ES-I3 (cell line): ENCODE measurements at regions not wholly inside any gene's neighbourhood (a gene's known extent, or its start where the extent isn't known, plus 50 kb on each side); places are given as distances from the start of the nearest gene placed in this dataset.

ENCODE experiments used
- H3K36me3 ChIP-seq: 2 replicates; pipeline ENCODE4 v1.6.1; 2013; ENCODE audit warnings: mild to moderate bottlenecking, low read length, control low read depth, moderate library complexity; ENCODE audit not compliant: insufficient read depth
- H3K4me1 ChIP-seq: 2 replicates; pipeline ENCODE4 v1.6.1; 2013; ENCODE audit warnings: mild to moderate bottlenecking, control low read depth, low read length; ENCODE audit not compliant: insufficient read depth
- H3K9ac ChIP-seq: 2 replicates; pipeline ENCODE4 v1.6.1; 2013; ENCODE audit warnings: low read depth, mild to moderate bottlenecking, low read length, moderate library complexity
- H3K9me3 ChIP-seq: 2 replicates; pipeline ENCODE4 v1.6.1; 2013; ENCODE audit warnings: mild to moderate bottlenecking, low read length, moderate library complexity; ENCODE audit not compliant: control insufficient read depth, insufficient read depth

DNA sequence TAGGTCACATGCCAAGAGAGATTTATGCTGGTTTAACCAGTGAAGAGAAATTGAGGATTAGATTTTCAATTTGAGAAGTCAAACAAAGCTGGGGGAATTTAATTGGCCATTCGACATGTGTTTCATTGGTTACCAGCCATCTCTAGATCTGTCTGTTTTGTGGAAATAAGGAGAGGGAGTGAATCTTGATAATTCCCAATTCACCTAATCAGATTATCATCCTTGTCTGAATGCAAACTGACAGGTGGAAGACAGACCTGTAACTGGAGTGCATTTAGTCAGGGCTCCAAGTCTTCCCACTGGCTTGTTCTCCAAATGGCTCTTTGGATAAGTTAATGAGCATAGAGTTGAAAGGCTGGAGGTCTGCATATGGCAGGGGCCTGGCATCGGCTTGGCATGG, 1049.3 kb downstream of the NTRK3 start:
- Histone ChIP-seq H3K36me3 (no peaks in the 10 kb centered on the region), H3K9me3 (no peaks in the 10 kb centered on the region), H3K4me1 (no peaks in the 10 kb centered on the region), H3K9ac (no peak overlapping the region)

GRCh38 chr15:87201986-87202385, 1054.6 kb downstream of the NTRK3 start:
- Histone ChIP-seq H3K9me3 (no peaks in the 10 kb centered on the region), H3K36me3 (no peaks in the 10 kb centered on the region), H3K4me1 (peaks cover 4% of the 10 kb centered on the region; the same call in 1 of the 2 replicates), H3K9ac (no peak overlapping the region)

GRCh38 chr15:87200149-87200548, 1056.4 kb downstream of the NTRK3 start:
- Histone ChIP-seq H3K9me3 (no peaks in the 10 kb centered on the region), H3K9ac (no peak overlapping the region), H3K4me1 (peaks cover 4% of the 10 kb centered on the region; the same call in 1 of the 2 replicates)

DNA sequence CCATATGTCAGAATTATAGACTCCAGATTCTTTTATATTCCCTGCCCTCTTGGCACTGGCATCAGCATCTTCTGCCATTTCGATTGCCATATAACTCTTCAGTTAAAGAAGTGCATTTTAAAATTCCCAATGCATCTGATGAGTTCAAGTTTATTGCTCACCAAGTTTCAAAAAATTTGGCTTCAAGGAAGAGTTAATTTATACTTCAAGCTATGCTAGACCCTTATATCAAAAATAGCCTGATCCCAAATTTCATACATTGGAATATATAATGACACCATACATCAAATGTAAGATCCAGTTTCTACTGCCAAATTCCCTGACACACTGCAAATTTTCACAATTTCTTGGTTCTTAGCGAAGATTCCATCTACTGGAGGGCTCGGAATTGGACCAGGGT, 1058.6 kb downstream of the NTRK3 start:
- no peak overlapping the region for H3K9ac ChIP-seq
- no peaks in the 10 kb centered on the region for H3K36me3 ChIP-seq
- peaks cover 4% of the 10 kb centered on the region; the same call in 1 of the 2 replicates for H3K4me1 ChIP-seq
- no peaks in the 10 kb centered on the region for H3K9me3 ChIP-seq

More at GRCh38 chr15:87200149-87200548, 1056.4 kb downstream of the NTRK3 start:
- no peaks in the 10 kb centered on the region for H3K36me3 ChIP-seq

- H3K9me3 ChIP-seq, result no peaks in the 10 kb centered on the region
- no peaks in the 10 kb centered on the region for H3K36me3 ChIP-seq
- H3K9ac ChIP-seq, result no peak overlapping the region
- H3K4me1 ChIP-seq, result peaks cover 4% of the 10 kb centered on the region; the same call in 1 of the 2 replicates
Measured at GRCh38 chr15:87196498-87196897, 1060.0 kb downstream of the NTRK3 start.

DNA sequence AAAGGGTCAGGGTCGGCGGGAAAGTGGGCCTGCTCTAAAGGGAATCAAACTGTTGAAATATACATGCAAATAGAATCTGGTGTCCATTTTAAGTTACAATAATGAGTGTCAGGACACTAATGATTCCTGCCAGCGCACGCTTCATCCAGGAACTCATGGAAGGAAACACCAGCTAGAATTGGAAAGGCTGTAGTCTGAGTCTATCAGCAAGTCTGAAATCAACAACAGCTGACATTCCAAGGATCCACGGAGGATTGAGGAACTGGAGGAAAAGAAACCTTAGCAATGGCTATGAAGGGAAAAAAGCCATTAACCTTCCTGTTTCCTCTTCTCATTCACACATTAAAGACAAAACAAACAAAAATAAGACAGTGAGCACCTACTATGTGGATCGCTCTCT, 1063.1 kb downstream of the NTRK3 start:
- Histone ChIP-seq H3K9me3 (no peaks in the 10 kb centered on the region), H3K36me3 (no peaks in the 10 kb centered on the region), H3K4me1 (no peaks in the 10 kb centered on the region), H3K9ac (no peak overlapping the region)

DNA sequence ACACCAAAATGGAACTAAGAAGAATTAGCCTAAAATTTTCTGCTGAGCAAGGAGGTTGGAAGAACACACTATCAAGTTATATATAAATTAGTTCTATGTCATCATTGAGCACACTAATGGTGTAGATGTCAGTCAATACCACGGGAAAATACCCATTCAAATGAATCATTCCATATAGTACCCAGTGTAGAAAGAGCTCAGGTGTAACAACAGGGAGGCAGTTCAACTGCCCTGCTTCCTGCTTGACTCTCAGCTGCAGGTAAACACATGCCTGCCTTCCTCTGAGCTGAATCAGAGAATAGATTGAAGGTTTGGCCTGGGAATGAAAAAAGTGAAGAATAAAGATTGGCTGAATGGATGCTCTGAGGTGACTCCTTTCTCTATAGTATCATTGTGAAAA, 1088.0 kb downstream of the AGBL1 start:
- Histone ChIP-seq H3K4me1 (no peaks in the 10 kb centered on the region), H3K9ac (no peak overlapping the region), H3K9me3 (no peaks in the 10 kb centered on the region)

DNA sequence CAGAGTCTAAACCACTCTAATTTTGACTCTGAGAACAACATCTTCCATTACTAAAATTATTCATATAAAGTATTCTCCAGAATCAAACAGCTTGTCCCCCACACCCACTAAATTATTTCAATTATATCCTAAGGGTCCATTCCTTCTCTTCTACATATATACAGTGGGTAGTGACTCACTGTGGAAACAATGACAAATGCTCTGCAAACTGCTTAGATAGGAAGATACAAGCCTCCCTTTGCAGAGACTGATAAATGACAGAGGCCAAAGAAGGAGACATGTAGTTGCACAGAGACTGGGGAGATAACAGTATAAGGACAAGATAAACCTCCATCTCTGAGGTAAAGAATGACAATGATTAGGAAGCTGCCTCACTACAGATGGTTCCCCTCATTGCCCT, 1087.4 kb downstream of the AGBL1 start:
- no peaks in the 10 kb centered on the region for H3K9me3 ChIP-seq
- H3K36me3 ChIP-seq, result no peaks in the 10 kb centered on the region
- H3K9ac ChIP-seq, result no peak overlapping the region
- no peaks in the 10 kb centered on the region for H3K4me1 ChIP-seq

More for the DNA sequence above, 1088.0 kb downstream of the AGBL1 start:
- H3K36me3 ChIP-seq, result no peaks in the 10 kb centered on the region

GRCh38 chr15:87155771-87156170, 1076.1 kb downstream of the AGBL1 start:
- Histone ChIP-seq H3K36me3 (no peaks in the 10 kb centered on the region), H3K4me1 (no peaks in the 10 kb centered on the region), H3K9ac (no peak overlapping the region), H3K9me3 (no peaks in the 10 kb centered on the region)

GRCh38 chr15:87154761-87155160, 1075.1 kb downstream of the AGBL1 start:
- Histone ChIP-seq H3K9ac (no peak overlapping the region), H3K36me3 (no peaks in the 10 kb centered on the region)

GRCh38 chr15:87151202-87151748, 1071.6 kb downstream of the AGBL1 start:
- Histone ChIP-seq H3K4me1 (no peaks in the 10 kb centered on the region), H3K36me3 (no peaks in the 10 kb centered on the region), H3K9me3 (no peaks in the 10 kb centered on the region), H3K9ac (no peak overlapping the region)

More at GRCh38 chr15:87154761-87155160, 1075.1 kb downstream of the AGBL1 start:
- H3K9me3 ChIP-seq, result no peaks in the 10 kb centered on the region
- no peaks in the 10 kb centered on the region for H3K4me1 ChIP-seq

GRCh38 chr15:87145696-87146095, 1066.0 kb downstream of the AGBL1 start:
- no peak overlapping the region for H3K9ac ChIP-seq
- H3K4me1 ChIP-seq, result no peaks in the 10 kb centered on the region
- H3K36me3 ChIP-seq, result no peaks in the 10 kb centered on the region
- H3K9me3 ChIP-seq, result 0 out of 2 replicates have a peak, but pooled peaks cover 4% of the 10 kb centered on the region

DNA sequence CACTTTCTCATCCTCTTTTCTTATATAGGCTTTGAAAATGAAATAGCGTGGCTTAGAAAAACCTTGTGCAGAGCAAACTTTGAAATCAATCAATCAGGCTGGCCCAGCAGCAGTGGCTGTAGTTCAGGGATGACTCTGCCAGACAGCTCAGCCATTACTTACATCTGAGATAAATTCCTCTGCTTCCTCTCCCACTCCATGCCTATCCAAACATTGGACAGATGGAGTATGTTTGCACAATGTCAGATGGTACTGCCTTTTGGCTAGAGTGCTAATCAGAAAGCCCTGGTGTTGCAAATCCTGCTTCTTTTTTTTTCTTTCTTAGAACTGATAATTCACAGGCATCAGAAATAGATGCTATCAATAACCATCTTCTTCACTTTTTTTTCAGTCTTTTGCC, 1065.1 kb downstream of the AGBL1 start:
- Histone ChIP-seq H3K9me3 (0 out of 2 replicates have a peak, but pooled peaks cover 4% of the 10 kb centered on the region), H3K9ac (no peak overlapping the region), H3K4me1 (no peaks in the 10 kb centered on the region), H3K36me3 (no peaks in the 10 kb centered on the region)

GRCh38 chr15:87142096-87142495, 1062.4 kb downstream of the AGBL1 start:
- H3K4me1 ChIP-seq, result no peaks in the 10 kb centered on the region
- no peaks in the 10 kb centered on the region for H3K36me3 ChIP-seq
- H3K9ac ChIP-seq, result no peak overlapping the region
- H3K9me3 ChIP-seq, result 0 out of 2 replicates have a peak, but pooled peaks cover 4% of the 10 kb centered on the region

DNA sequence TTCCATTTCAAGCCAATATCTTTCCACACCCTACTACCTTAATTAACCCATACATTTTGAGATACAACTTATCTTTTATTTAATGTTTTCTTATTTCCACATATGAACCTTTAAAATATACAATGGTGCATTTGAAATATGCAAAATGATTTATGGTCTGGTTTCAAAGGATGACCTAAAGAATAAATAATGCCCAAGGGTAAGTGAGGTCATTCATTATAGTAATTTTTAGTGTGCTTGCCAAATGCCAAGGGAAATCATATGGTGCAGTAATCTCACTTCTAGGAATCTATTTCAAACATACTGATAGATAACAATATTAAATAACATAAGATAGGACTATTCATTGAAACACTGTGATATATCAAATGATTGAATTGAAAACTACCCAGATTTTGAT, 1055.4 kb downstream of the AGBL1 start:
- H3K9me3 ChIP-seq, result no peaks in the 10 kb centered on the region
- H3K4me1 ChIP-seq, result no peaks in the 10 kb centered on the region
- no peaks in the 10 kb centered on the region for H3K36me3 ChIP-seq
- no peak overlapping the region for H3K9ac ChIP-seq
